ENCODE measurements at regions not wholly inside any gene's neighbourhood (a gene's known extent, or its start where the extent isn't known, plus 50 kb on each side); places are given as distances from the start of the nearest gene placed in this dataset.
"Not testable (repeated sequence)": the region's sequence is repeated elsewhere in the genome, so short reads cannot be mapped to it uniquely, and the experiment has no call there.

DNA sequence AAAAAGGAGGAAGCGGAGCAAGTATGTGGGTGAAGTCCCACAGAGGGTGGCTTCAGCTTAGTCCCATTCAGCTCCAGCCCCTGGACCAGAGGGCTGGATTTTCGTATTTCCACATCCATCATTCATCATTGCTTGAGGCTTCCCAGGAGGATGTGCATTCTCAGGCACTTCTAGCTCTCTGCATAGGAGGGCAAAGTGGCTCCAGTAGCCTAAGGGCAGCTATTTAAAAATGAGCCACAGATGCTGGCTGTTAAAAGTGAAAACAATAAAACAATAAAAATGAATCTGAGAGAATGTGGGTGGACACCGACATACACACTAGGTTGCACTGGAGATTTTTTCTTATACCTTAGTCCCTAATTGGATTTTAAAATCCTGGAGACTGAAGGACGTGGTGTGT is 629.2 kb upstream of the ZNF385D start:
- no peak for DNase-seq (ENCODE audit: low spot score)

DNA sequence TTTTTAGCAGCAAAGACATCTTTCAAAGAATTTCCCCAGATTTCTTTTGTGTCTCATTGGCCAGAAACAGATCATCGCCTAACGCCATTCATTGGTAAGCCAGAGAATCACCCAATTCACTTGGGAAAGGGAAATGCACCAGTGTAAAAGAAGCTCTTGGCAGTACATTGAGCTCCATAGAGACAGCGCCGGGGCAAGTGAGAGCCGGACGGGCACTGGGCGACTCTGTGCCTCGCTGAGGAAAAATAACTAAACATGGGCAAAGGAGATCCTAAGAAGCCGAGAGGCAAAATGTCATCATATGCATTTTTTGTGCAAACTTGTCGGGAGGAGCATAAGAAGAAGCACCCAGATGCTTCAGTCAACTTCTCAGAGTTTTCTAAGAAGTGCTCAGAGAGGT is 630.6 kb upstream of the ZNF385D start:
- not testable (repeated sequence) for DNase-seq (ENCODE audit: low spot score)

GRCh38 chr3:22383285-22383684 is 632.3 kb upstream of the ZNF385D start:
- no peak for DNase-seq (ENCODE audit: low spot score)

DNA sequence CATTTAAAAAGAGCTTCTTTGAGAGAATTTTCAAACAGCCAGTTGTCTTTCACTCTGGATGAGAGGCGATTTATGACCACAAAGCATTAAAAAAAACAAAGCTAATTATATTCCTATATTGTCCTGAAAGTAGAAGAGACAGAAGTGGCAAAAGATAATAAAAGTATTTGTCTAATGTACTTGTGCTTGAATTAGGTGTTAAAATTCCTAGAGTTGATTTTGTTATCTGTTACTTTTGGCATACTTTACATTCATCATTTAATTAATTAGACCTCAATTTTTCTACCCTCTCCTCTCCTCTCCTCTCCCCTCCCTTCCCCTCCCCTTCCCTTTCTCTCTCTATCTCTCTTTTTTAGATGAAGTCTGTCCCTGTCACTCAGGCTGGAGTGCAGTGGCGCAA is 635.1 kb upstream of the ZNF385D start:
- DNase-seq (ENCODE audit: low spot score) = no peak

GRCh38 chr3:22392286-22392685 is 641.3 kb upstream of the ZNF385D start:
- DNase-seq (ENCODE audit: low spot score) = no peak

GRCh38 chr3:22392859-22393258 is 641.8 kb upstream of the ZNF385D start:
- DNase-seq (ENCODE audit: low spot score) = no peak

GRCh38 chr3:22399566-22399965 is 648.6 kb upstream of the ZNF385D start:
- no peak for DNase-seq (ENCODE audit: low spot score)

DNA sequence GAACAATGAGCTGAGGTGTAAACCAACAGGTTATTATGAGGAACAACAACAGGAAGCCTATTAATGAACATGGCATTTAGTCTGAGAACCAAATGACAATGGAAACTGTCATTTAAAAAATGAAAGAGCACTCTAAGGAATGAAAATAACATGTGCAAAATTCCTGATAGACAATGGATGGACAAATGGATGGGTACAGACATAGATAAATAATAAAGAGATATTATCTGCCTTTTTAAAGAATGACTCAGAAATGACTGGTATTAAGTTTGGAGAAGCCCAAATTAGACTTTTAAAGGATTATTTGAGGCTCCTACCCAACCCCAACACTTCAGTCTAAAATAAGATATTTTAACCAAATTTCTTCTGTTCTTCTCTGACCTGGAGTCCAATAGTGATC is 650.5 kb upstream of the ZNF385D start:
- DNase-seq (ENCODE audit: low spot score) = no peak

DNA sequence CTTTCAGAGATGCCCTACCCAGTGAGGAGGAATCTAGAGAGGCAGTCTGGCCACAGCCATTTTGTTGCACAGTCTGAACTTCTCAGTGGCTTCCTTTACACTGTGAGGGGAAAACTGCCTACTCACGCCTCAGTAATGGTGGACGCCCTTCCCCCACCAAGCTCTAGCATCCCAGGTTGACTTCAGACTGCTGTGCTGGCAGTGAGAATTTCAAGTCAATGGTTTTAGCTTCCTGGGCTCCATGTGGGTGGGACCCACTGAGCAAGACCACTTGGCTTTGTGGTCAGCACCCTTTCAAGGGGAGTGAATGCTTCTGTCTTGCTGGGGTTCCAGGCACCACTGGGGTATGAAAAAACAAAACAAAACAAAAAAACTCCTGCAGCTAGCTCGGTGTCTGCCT is 663.2 kb upstream of the ZNF385D start:
- DNase-seq (ENCODE audit: low spot score) = no peak

DNA sequence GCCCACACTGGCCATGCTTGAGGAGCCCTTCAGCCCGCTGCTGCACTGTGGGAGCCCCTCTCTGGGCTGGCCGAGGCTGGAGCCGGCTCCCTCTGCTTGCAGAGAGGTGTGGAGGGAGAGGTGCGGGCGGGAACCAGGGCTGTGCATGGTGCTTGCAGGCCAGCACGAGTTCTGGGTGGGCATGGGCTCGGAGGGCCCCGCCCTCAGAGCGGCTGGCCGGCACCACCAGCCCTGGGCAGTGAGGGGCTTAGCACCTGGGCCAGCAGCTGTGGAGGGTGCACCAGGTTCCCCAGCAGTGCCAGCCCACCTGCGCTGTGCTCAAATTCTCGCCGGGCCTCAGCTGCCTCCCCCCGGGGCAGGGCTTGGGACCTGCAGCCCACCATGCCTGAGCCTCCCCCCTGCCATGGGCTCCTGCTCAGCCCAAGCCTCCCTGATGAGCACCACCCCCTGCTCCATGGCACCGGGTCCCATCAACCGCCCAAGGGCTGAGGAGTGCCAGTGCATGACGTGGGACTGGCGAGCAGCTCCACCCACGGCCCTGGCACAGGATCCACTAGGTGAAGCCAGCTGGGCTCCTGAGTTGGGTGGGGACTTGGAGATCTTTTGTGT is 665.9 kb upstream of the ZNF385D start:
- DNase-seq (ENCODE audit: low spot score) = not testable (repeated sequence)

- no peak for DNase-seq (ENCODE audit: low spot score)
Observed at GRCh38 chr3:22419261-22419660, 668.3 kb upstream of the ZNF385D start.

- no peak for DNase-seq (ENCODE audit: low spot score)
Observed at GRCh38 chr3:22421589-22421988, 670.6 kb upstream of the ZNF385D start.

- no peak for DNase-seq (ENCODE audit: low spot score)
Observed at GRCh38 chr3:22431334-22431733, 680.3 kb upstream of the ZNF385D start.

DNA sequence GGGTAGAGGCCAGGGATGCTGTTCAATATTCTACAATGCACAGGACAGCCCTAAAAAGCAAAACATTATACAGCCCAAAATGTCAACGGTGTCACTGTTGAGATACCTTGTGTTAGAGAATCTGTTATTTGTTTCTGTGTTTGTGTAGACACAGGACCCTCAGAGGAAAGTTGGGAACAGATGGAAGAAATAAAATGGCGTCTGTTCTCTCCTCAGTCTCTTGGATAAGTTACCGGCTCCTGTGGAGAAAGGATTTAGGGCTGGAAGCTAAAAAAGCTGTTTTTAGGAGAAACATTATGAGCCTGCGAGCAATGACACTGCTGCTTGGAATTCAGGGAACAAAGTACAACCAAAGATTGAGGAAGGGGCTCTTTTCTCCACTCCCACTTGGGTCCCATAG is 688.6 kb upstream of the ZNF385D start:
- no peak for DNase-seq (ENCODE audit: low spot score)

GRCh38 chr3:22441711-22442110 is 690.7 kb upstream of the ZNF385D start:
- no peak for DNase-seq (ENCODE audit: low spot score)

DNA sequence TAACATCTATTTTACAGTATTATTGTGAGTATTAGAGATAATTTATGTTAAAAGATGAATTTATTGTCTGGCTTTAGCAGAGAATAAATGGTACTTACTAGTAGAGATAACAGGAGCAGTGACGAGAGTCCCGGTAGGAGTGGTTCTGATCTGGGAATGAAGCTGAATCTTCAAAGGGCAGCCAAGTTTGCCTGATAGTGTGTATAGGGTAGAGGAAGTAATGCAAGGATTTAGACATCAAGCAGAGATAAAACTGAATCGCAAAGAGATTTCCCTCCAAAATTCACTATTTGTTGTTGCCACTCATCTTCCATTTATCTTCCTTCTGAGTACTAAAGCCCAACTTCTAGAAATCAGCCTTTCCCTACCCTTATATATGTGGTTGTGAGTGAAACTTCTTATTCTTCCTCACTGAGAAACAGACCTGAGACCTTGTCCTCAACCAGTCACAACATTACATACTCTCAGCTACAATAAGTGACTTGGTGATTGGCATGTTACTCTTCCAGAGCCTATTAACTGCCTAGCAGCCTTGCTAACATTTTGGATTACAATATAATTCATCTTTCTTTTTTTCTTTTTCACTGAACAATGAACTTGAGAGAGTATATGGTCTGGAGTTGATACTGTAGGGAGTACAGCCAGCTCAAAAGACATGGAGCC is 692.7 kb upstream of the ZNF385D start:
- no peak for DNase-seq (ENCODE audit: low spot score)

- DNase-seq (ENCODE audit: low spot score) = not testable (repeated sequence)
Observed at GRCh38 chr3:22445336-22445735, 694.3 kb upstream of the ZNF385D start.

GRCh38 chr3:22450786-22451400 is 699.9 kb upstream of the ZNF385D start:
- DNase-seq (ENCODE audit: low spot score) = no peak

GRCh38 chr3:22451501-22451900 is 700.5 kb upstream of the ZNF385D start:
- DNase-seq (ENCODE audit: low spot score) = no peak

DNA sequence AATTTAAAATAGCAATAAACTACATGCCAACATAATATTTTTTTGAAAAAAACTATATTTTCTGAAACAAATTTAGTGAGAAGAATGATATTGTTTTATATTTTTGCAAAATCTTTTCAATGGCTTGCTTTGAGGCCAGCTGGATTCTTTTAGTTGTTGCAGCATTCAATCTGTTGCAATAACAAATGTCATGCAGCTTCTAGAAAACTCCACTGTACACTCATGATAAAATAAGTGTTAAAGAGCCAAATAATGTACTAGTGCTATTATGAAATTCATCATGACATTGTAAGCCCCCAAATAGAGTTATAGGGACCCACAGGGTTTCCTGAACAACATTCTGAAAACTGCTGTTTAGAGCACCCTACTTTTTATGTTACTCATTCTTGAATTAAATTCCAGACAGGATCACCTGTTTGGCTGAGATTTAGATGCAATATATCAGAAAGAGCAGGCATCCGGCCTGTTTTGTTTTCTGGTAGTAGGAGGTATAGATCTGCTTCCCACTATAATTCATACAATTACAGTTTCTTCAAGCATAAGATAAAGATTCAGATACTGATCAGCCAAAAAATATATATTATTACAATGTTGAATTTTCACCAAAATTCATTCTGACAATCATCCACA is 703.0 kb upstream of the ZNF385D start:
- no peak for DNase-seq (ENCODE audit: low spot score)

DNA sequence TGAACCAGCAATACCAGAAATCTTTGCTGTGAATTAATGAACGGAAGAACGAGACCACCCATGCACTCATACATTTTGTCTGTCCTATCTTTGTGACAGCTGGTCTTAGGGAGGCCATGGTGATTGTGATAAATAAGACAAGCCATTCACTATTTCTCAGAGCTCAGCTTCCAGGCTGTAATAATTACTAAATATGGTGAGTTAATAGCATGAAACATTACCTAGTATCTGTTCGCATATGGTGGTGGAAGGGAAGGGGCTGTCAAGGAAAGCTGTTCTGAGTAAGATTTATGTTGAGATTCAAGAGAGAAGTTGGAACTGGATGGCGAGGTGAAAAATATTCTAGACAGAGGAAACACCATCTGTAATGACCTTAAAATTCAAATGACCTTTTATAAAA is 719.0 kb upstream of the ZNF385D start:
- DNase-seq (ENCODE audit: low spot score) = no peak

DNA sequence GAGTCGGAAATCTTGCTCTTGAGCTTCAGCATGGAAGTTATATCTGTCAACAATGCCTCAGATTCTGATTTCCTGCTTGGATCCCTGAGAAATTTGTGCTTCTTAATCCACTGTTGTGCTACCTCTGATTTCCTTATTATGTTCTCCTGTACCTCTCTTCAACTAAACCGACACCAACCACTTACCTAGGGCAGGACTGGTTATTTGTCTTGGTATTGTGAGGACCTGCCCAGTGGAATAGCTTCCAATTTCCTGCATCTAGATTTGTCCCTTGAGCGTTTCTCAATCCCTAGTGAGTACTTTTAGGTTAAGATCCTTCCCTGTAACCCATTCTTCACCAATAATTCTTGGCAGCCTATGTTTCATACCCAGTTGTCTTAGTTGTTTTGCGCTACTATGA is 720.5 kb upstream of the ZNF385D start:
- no peak for DNase-seq (ENCODE audit: low spot score)

All from HT-29 (cell line).